HepG2 (cell line): ENCODE measurements at regions not wholly inside any gene's neighbourhood (a gene's known extent, or its start where the extent isn't known, plus 50 kb on each side); places are given as distances from the start of the nearest gene placed in this dataset.

Experiments used
- DPF2 ChIP-seq: sonication (generic); formaldehyde crosslinking; IDR thresholded peaks from 2 replicates; pipeline ENCODE4 v1.4.0; 2020; ENCODE audit warnings: mild to moderate bottlenecking, low read depth, missing genetic modification reagents, borderline replicate concordance
- EEA1 ChIP-seq: sonication (generic); formaldehyde crosslinking; IDR thresholded peaks from 2 replicates; pipeline ENCODE4 v1.5.1; 2020; ENCODE audit warnings: mild to moderate bottlenecking, missing genetic modification reagents, borderline replicate concordance
- MYC ChIP-seq: sonication (generic); formaldehyde crosslinking; IDR thresholded peaks from 2 replicates; pipeline ENCODE4 v1.9.0; 2021; ENCODE audit warnings: missing genetic modification reagents, borderline replicate concordance
- NAIF1 ChIP-seq: sonication (generic); formaldehyde crosslinking; IDR thresholded peaks from 2 replicates; pipeline ENCODE4 v1.5.0; 2020; ENCODE audit warnings: mild to moderate bottlenecking, missing genetic modification reagents, borderline replicate concordance
- NFE2L2 ChIP-seq: fragments of 150-350 bp; IDR thresholded peaks from 2 replicates; pipeline ENCODE4 v1.6.1; 2014; ENCODE audit warnings: low read length
- NR3C1 ChIP-seq: sonication (generic); formaldehyde crosslinking; IDR thresholded peaks from 2 replicates; pipeline ENCODE4 v1.4.0; 2020; ENCODE audit warnings: missing genetic modification reagents
- ZKSCAN8 ChIP-seq: IDR thresholded peaks from 2 replicates; pipeline ENCODE4 v1.6.1; 2016; ENCODE audit warnings: borderline replicate concordance, missing genetic modification reagents, missing compliant biosample characterization
- ZNF274 ChIP-seq: sonication (generic); formaldehyde crosslinking; IDR thresholded peaks from 2 replicates; pipeline ENCODE4 v1.5.1; 2020; ENCODE audit warnings: mild to moderate bottlenecking, missing genetic modification reagents
- ZNF547 ChIP-seq: sonication (generic); formaldehyde crosslinking; IDR thresholded peaks from 2 replicates; pipeline ENCODE4 v1.5.1; 2020; ENCODE audit warnings: mild to moderate bottlenecking, missing genetic modification reagents
- ZNF788 ChIP-seq: sonication (generic); formaldehyde crosslinking; IDR thresholded peaks from 2 replicates; pipeline ENCODE4 v1.5.0; 2020; ENCODE audit warnings: mild to moderate bottlenecking, missing genetic modification reagents, borderline replicate concordance
- TF ChIP-seq, protein P1 (sequence below): sonication (generic); formaldehyde crosslinking; IDR thresholded peaks from 2 replicates; pipeline ENCODE4 v1.4.0; 2020; ENCODE audit warnings: missing genetic modification reagents, borderline replicate concordance

DNA sequence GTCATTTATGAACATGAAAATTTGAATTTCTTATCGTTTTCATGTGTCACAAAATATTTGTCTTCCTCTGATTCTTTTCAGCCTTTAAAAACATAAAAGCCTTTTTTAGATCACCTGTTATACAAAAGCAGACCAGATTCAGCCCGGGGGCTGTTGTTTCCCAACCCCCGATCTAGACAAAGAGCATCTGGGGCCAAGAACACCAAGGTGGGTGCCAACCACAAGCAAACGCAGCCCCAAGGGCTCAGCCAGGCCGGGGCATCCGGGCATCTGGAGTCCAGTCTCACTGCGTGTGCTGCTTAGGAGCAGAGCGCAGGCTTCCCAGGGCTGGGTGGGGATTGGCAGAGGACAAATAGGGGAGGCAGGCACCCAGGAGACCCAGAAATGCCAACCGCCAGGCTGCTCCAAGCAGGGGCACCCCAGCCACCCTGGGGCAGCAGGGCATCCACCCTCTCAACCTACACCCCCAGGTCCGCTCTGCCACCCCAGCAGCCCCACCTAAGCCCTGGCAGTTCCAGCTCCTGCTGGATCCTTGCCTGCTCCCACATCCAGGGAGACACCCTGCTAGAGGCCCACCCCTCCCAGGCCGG, 78.0 kb downstream of the HMX1 start:
- TF ChIP-seq MYC (no peak), ZNF547 (CRISPR knock-in tag) (no peak), NAIF1 (CRISPR knock-in tag) (no peak), NFE2L2 (no peak), ZNF274 (CRISPR knock-in tag) (no peak), DPF2 (CRISPR knock-in tag) (no peak), NR3C1 (no peak), ZKSCAN8 (no peak), ZNF788 (CRISPR knock-in tag) (no peak), EEA1 (CRISPR knock-in tag) (no peak)
- TF ChIP-seq, protein P1, sequence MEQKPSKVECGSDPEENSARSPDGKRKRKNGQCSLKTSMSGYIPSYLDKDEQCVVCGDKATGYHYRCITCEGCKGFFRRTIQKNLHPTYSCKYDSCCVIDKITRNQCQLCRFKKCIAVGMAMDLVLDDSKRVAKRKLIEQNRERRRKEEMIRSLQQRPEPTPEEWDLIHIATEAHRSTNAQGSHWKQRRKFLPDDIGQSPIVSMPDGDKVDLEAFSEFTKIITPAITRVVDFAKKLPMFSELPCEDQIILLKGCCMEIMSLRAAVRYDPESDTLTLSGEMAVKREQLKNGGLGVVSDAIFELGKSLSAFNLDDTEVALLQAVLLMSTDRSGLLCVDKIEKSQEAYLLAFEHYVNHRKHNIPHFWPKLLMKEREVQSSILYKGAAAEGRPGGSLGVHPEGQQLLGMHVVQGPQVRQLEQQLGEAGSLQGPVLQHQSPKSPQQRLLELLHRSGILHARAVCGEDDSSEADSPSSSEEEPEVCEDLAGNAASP (CRISPR knock-in tag) = no peak
